ENCODE measurements at regions not wholly inside any gene's neighbourhood (a gene's known extent, or its start where the extent isn't known, plus 50 kb on each side); places are given as distances from the start of the nearest gene placed in this dataset.

- TF ChIP-seq POLR2A (IDR thresholded peaks at IDR 0.05) (no peak), CTCF (IDR thresholded peaks at IDR 0.05) (no peak)
Measured at GRCh38 chr2:107337209-107337898, 451.4 kb upstream of the ST6GAL2 start.
